OCI-LY7 (cell line): ENCODE measurements at regions not wholly inside any gene's neighbourhood (a gene's known extent, or its start where the extent isn't known, plus 50 kb on each side); places are given as distances from the start of the nearest gene placed in this dataset.
"Not testable (repeated sequence)": the region's sequence is repeated elsewhere in the genome, so short reads cannot be mapped to it uniquely, and the experiment has no call there.

Source experiments
- BruUV-seq: library from RNA; stranded (reverse); fragments of 400-500 nt; replicated peaks from 2 replicates; lab custom pipeline; 2021; lab: Mats Ljungman, UMichigan
- CTCF ChIA-PET: fragments of 300-600 bp; sonication (Branson Sonifier 250); formaldehyde crosslinking; loops from one replicate; lab custom pipeline; 2022; ENCODE audit warnings: antibody characterized with exemption; ENCODE audit not compliant: unreplicated experiment; lab: Charles Lee
- POLR2A ChIA-PET: fragments of 300-600 bp; sonication (Branson Sonifier 250); formaldehyde crosslinking; loops from one replicate; lab custom pipeline; 2022; ENCODE audit warnings: antibody characterized with exemption; lab: Charles Lee
- DNase-seq: peaks from one replicate; pipeline ENCODE4 v3.0.0-alpha.2; 2015; ENCODE audit warnings: low spot score
- H2AFZ ChIP-seq: fragments of 200-600 bp; sonication (generic), shearing (Covaris generic); 2 replicates; pipeline ENCODE4 v1.6.1; 2014; ENCODE audit warnings: mild to moderate bottlenecking, antibody characterized with exemption, low read length, moderate library complexity
- H3K27ac ChIP-seq: fragments of 200-600 bp; sonication (generic); 2 replicates; pipeline ENCODE4 v1.5.1; 2014; ENCODE audit warnings: mixed run types, low read depth, mild to moderate bottlenecking, moderate library complexity, low read length, inconsistent platforms; ENCODE audit not compliant: poor library complexity, severe bottlenecking
- H3K36me3 ChIP-seq: fragments of 200-600 bp; sonication (generic); 2 replicates; pipeline ENCODE4 v1.6.1; 2014; ENCODE audit warnings: mild to moderate bottlenecking, antibody characterized with exemption, low read length, moderate library complexity, mixed read lengths; ENCODE audit not compliant: insufficient read depth
- H3K4me1 ChIP-seq: fragments of 200-600 bp; sonication (generic); 2 replicates; pipeline ENCODE4 v1.5.1; 2014; ENCODE audit warnings: mild to moderate bottlenecking, low read length; ENCODE audit not compliant: insufficient read depth, poor library complexity, severe bottlenecking
- H3K4me2 ChIP-seq: fragments of 200-600 bp; sonication (generic); 2 replicates; pipeline ENCODE4 v1.6.1; 2014; ENCODE audit warnings: mild to moderate bottlenecking, low read length
- H3K4me3 ChIP-seq: fragments of 200-600 bp; sonication (generic); 2 replicates; pipeline ENCODE4 v1.5.1; 2014; ENCODE audit warnings: mild to moderate bottlenecking, low read depth, low read length; ENCODE audit not compliant: poor library complexity, severe bottlenecking
- H3K79me2 ChIP-seq: fragments of 200-600 bp; sonication (generic); 2 replicates; pipeline ENCODE4 v1.6.1; 2016; ENCODE audit warnings: low read depth, mild to moderate bottlenecking, low read length, moderate library complexity, mixed read lengths; ENCODE audit not compliant: insufficient read depth
- H3K9me2 ChIP-seq: fragments of 200-600 bp; sonication (generic); 2 replicates; pipeline ENCODE4 v1.6.1; 2016; ENCODE audit warnings: mild to moderate bottlenecking, low read length, mixed read lengths; ENCODE audit not compliant: insufficient read depth
- H3K9me3 ChIP-seq: fragments of 200-600 bp; sonication (generic); 2 replicates; pipeline ENCODE4 v1.6.1; 2014; ENCODE audit warnings: mild to moderate bottlenecking, mixed run types, low read length, mixed read lengths
- H4K20me1 ChIP-seq: fragments of 200-600 bp; sonication (generic); 2 replicates; pipeline ENCODE4 v1.6.1; 2014; ENCODE audit warnings: mild to moderate bottlenecking, antibody characterized with exemption, low read length, moderate library complexity, mixed read lengths; ENCODE audit not compliant: insufficient read depth
- CTCF ChIP-seq: fragments of 200-600 bp; sonication (generic); conservative IDR thresholded peaks from 2 replicates; pipeline ENCODE4 v1.5.1; 2014; ENCODE audit warnings: mild to moderate bottlenecking, antibody characterized with exemption, low read length, moderate library complexity, mixed read lengths
- EZH2phosphoT487 ChIP-seq: fragments of 200-600 bp; sonication (generic); IDR thresholded peaks from 2 replicates; pipeline ENCODE4 v1.6.1; 2018; ENCODE audit warnings: low read depth, borderline replicate concordance, mild to moderate bottlenecking, mixed run types, antibody characterized with exemption, low read length, moderate library complexity, mixed read lengths
- intact Hi-C: fragments of 100-400 bp; cut with micrococcal nuclease; formaldehyde crosslinking; loops from one replicate; pipeline ENCODE4 v1.10.0; 2022; ENCODE audit not compliant: unreplicated experiment

- no TSS peak for BruUV-seq
- no peaks in the 10 kb centered on the region for H4K20me1 ChIP-seq
- H3K4me2 ChIP-seq: no peak overlapping the region
- TF ChIP-seq EZH2phosphoT487 (no peak), CTCF (no peak)
- intact Hi-C loops: no loop called here
- no peaks in the 10 kb centered on the region for H3K9me3 ChIP-seq
- H3K79me2 ChIP-seq: no peaks in the 10 kb centered on the region
- H3K4me3 ChIP-seq: no peak overlapping the region
- no peaks in the 10 kb centered on the region for H3K36me3 ChIP-seq
- H3K4me1 ChIP-seq: no peaks in the 10 kb centered on the region
- no peak overlapping the region for H3K27ac ChIP-seq
- no peak for DNase-seq
- H3K9me2 ChIP-seq: no peaks in the 10 kb centered on the region
- POLR2A ChIA-PET: no interaction called here
- CTCF ChIA-PET: no interaction called here
- H2AFZ ChIP-seq: no peak overlapping the region
These were observed 314.0 kb downstream of the PTPRU start for GRCh38 chr1:29550119-29550841.

GRCh38 chr1:29549728-29550118 lies 313.4 kb downstream of the PTPRU start:
- CTCF ChIA-PET, BruUV-seq: not testable (repeated sequence)

GRCh38 chr1:29549001-29549400 lies 312.7 kb downstream of the PTPRU start:
- POLR2A ChIA-PET: no interaction called here
- H2AFZ ChIP-seq: no peak overlapping the region
- CTCF ChIA-PET: no interaction called here
- H3K79me2 ChIP-seq: no peaks in the 10 kb centered on the region
- H3K36me3 ChIP-seq: no peaks in the 10 kb centered on the region
- intact Hi-C loops: no loop called here
- no peak overlapping the region for H3K27ac ChIP-seq
- no peak overlapping the region for H3K4me3 ChIP-seq
- no peak for DNase-seq
- H3K9me3 ChIP-seq: no peaks in the 10 kb centered on the region
- H3K9me2 ChIP-seq: no peaks in the 10 kb centered on the region
- no peaks in the 10 kb centered on the region for H3K4me1 ChIP-seq
- BruUV-seq: no TSS peak
- no peak overlapping the region for H3K4me2 ChIP-seq
- H4K20me1 ChIP-seq: no peaks in the 10 kb centered on the region
- no peak for TF ChIP-seq EZH2phosphoT487
- no peak for TF ChIP-seq CTCF

More at GRCh38 chr1:29549728-29550118, 313.4 kb downstream of the PTPRU start:
- H3K9me3 ChIP-seq, POLR2A ChIA-PET, H3K9me2 ChIP-seq, H3K4me1 ChIP-seq, intact Hi-C loops, H4K20me1 ChIP-seq, H2AFZ ChIP-seq, H3K79me2 ChIP-seq, H3K4me3 ChIP-seq, H3K36me3 ChIP-seq, H3K4me2 ChIP-seq, DNase-seq, H3K27ac ChIP-seq: not testable (repeated sequence)
